Superior temporal gyrus (tissue), 1 donor: ENCODE measurements at regions not wholly inside any gene's neighbourhood (a gene's known extent, or its start where the extent isn't known, plus 50 kb on each side); places are given as distances from the start of the nearest gene placed in this dataset.

Experiments used
- DNase-seq: peaks from one replicate; pipeline ENCODE4 v3.0.0-alpha.2; 2016; ENCODE audit errors: extremely low spot score

- DNase-seq = no peak
These were observed 231.7 kb upstream of the AJAP1 start for GRCh38 chr1:4422504-4423289.

GRCh38 chr1:4424254-4424653 lies 230.2 kb upstream of the AJAP1 start:
- DNase-seq = no peak

GRCh38 chr1:4424766-4425165 lies 229.6 kb upstream of the AJAP1 start:
- no peak for DNase-seq

GRCh38 chr1:4425892-4426291 lies 228.5 kb upstream of the AJAP1 start:
- no peak for DNase-seq

- no peak for DNase-seq
These were observed 225.7 kb upstream of the AJAP1 start for GRCh38 chr1:4428711-4429110.

- peak; percentile 47 for DNase-seq
These were observed 223.7 kb upstream of the AJAP1 start for GRCh38 chr1:4430406-4431365.

GRCh38 chr1:4431491-4431890 lies 222.9 kb upstream of the AJAP1 start:
- DNase-seq = no peak

GRCh38 chr1:4433075-4433474 lies 221.3 kb upstream of the AJAP1 start:
- no peak for DNase-seq

- no peak for DNase-seq
These were observed 210.3 kb upstream of the AJAP1 start for GRCh38 chr1:4444086-4444485.

- no peak for DNase-seq
These were observed 206.5 kb upstream of the AJAP1 start for GRCh38 chr1:4447778-4448420.

GRCh38 chr1:4449972-4450371 lies 204.4 kb upstream of the AJAP1 start:
- DNase-seq = no peak

- DNase-seq = no peak
These were observed 201.7 kb upstream of the AJAP1 start for GRCh38 chr1:4452701-4453100.

- no peak for DNase-seq
These were observed 194.4 kb upstream of the AJAP1 start for GRCh38 chr1:4460052-4460451.

- no peak for DNase-seq
These were observed 193.8 kb upstream of the AJAP1 start for GRCh38 chr1:4460651-4461050.

GRCh38 chr1:4461726-4462290 lies 192.6 kb upstream of the AJAP1 start:
- DNase-seq = no peak

GRCh38 chr1:4462831-4463484 lies 191.5 kb upstream of the AJAP1 start:
- DNase-seq = no peak

GRCh38 chr1:4463631-4464030 lies 190.8 kb upstream of the AJAP1 start:
- DNase-seq = no peak

GRCh38 chr1:4464478-4464877 lies 189.9 kb upstream of the AJAP1 start:
- DNase-seq = no peak

- DNase-seq = no peak
These were observed 187.2 kb upstream of the AJAP1 start for GRCh38 chr1:4467241-4467640.

- no peak for DNase-seq
These were observed 186.0 kb upstream of the AJAP1 start for GRCh38 chr1:4468386-4468785.

GRCh38 chr1:4468804-4469514 lies 185.4 kb upstream of the AJAP1 start:
- peak; percentile 58 for DNase-seq
